DMS153 (cell line): ENCODE measurements at regions not wholly inside any gene's neighbourhood (a gene's known extent, or its start where the extent isn't known, plus 50 kb on each side); places are given as distances from the start of the nearest gene placed in this dataset.
A peak's percentile ranks its signal among the peaks of the same experiment; 100 is the strongest.

ENCODE experiments used
- DNase-seq: peaks from one replicate; lab custom pipeline; 2025; lab: John Stamatoyannopoulos, UW

GRCh38 chr11:112589155-112589554 lies 328.5 kb upstream of the PLET1 start:
- DNase-seq, result no peak

GRCh38 chr11:112590764-112591163 lies 330.1 kb upstream of the PLET1 start:
- no peak for DNase-seq

GRCh38 chr11:112593440-112593839 lies 332.8 kb upstream of the PLET1 start:
- no peak for DNase-seq

- no peak for DNase-seq
These were observed 335.7 kb upstream of the PLET1 start for GRCh38 chr11:112596324-112596723.

- DNase-seq, result no peak
These were observed 336.7 kb upstream of the PLET1 start for GRCh38 chr11:112597286-112597790.

GRCh38 chr11:112599265-112599664 lies 338.6 kb upstream of the PLET1 start:
- no peak for DNase-seq

- DNase-seq, result no peak
These were observed 339.3 kb upstream of the PLET1 start for GRCh38 chr11:112599856-112600533.

GRCh38 chr11:112605093-112605666 lies 344.5 kb upstream of the PLET1 start:
- DNase-seq, result no peak

- no peak for DNase-seq
These were observed 346.0 kb upstream of the PLET1 start for GRCh38 chr11:112606656-112607055.

- no peak for DNase-seq
These were observed 347.8 kb upstream of the PLET1 start for GRCh38 chr11:112608509-112608908.

- no peak for DNase-seq
These were observed 349.8 kb upstream of the PLET1 start for GRCh38 chr11:112610494-112610893.

GRCh38 chr11:112610996-112611750 lies 350.0 kb upstream of the NCAM1 start:
- DNase-seq, result no peak

GRCh38 chr11:112611771-112612170 lies 349.4 kb upstream of the NCAM1 start:
- no peak for DNase-seq

GRCh38 chr11:112612250-112612849 lies 348.9 kb upstream of the NCAM1 start:
- DNase-seq, result no peak

GRCh38 chr11:112613051-112613972 lies 347.9 kb upstream of the NCAM1 start:
- DNase-seq, result peak; percentile 3

- no peak for DNase-seq
These were observed 346.6 kb upstream of the NCAM1 start for GRCh38 chr11:112614605-112615004.

GRCh38 chr11:112615238-112615637 lies 346.0 kb upstream of the NCAM1 start:
- DNase-seq, result no peak

GRCh38 chr11:112615891-112616290 lies 345.3 kb upstream of the NCAM1 start:
- no peak for DNase-seq

GRCh38 chr11:112616327-112617097 lies 344.7 kb upstream of the NCAM1 start:
- DNase-seq, result no peak

- no peak for DNase-seq
These were observed 344.2 kb upstream of the NCAM1 start for GRCh38 chr11:112617098-112617425.
